Limb (tissue), 2 donors: ENCODE measurements at regions not wholly inside any gene's neighbourhood (a gene's known extent, or its start where the extent isn't known, plus 50 kb on each side); places are given as distances from the start of the nearest gene placed in this dataset.
A peak's percentile ranks its signal among the peaks of the same experiment; 100 is the strongest.
"Not testable (repeated sequence)": the region's sequence is repeated elsewhere in the genome, so short reads cannot be mapped to it uniquely, and the experiment has no call there.

Experiments
- DNase-seq, 2 donors: peaks; one replicate each; pipeline ENCODE4 v3.0.0-alpha.2; 2016; ENCODE audit errors: extremely low spot score in 2 of 2

GRCh38 chr3:107112356-107112755 is 264.9 kb upstream of the CCDC54 start:
- no peak for DNase-seq

- DNase-seq, result no peak
Observed at GRCh38 chr3:107116251-107116650, 261.0 kb upstream of the CCDC54 start.

GRCh38 chr3:107117156-107117555 is 260.1 kb upstream of the CCDC54 start:
- no peak for DNase-seq

DNA sequence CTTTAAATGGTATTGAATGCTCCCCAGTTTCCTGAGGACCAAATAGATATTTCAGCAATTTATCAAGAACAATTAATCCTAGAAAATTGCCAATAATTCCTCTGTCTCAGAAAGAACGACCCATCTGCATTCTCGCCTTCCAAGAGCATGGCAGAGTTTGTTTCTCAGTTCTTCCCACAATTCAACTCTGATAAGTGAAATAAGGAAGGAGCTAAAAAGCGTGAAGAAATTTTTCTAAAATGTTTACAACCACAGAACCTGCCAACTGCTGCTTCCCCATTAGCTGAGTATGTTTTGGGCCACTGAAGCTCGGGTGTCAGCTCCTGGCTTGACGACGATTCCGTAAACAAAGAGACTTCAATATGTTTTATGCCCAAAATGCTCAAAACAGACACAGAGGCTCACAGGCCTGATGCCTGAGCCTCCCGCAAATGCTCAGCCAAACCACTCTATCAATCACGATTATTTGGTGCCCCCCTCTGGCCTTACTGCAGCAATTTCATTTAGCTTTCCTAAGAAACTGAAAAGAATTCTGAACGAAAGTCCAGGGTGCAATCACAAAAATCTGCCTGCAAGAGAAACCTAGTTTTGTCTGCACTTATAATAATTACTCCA is 259.2 kb upstream of the CCDC54 start:
- DNase-seq, result peak; percentile 76 to 83

- DNase-seq, result peak in 1 of 2 donors; percentile 10
Observed at GRCh38 chr3:107124885-107125284, 252.4 kb upstream of the CCDC54 start.

DNA sequence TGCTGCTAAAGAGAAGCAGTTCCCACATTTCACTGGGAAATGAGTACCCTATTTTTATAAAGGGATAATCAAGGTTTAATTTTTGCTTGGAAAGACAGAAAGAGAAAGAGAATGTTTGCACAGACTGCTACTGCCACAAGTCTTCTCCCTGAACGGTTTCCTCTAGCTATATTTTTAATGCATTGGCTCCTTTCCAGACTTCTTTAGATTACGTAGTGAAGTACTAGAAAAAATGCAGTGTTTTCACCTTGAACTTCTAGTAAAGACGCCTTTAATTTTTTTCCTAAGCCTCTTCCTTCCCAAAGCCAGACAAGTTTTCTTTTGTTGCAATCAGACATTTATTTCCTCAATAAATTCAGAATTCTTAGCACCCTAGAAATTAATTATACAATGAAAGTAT is 248.3 kb upstream of the CCDC54 start:
- DNase-seq, result peak in 1 of 2 donors; percentile 56

DNA sequence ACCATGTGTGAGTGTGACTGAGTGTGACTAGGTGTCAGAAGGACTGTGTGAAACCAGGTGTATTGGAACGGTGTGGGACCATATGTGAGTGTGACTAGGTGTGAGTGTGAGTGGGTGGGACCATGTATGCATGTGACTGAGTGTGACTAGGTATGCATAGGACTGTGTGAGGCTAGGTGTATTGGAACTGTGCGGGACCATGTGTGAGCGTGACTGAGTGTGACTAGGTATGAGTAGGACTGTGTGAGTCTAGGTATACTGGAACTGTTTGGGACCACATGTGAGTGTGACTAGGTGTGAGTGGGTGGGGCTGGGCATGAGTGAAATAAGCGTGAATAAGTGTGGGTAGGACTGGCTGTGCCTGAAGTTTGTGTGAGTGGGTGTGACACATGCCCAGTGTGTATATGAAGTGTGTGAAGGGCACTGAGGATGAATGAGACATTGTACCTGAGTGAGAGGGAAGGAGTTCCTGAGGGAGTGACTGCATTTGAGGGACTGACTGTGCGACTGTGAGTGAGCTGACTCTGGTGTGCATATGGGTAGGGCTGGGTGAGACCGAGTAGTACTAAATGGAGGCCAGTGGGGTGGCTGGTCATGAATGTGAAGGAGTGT is 247.0 kb upstream of the CCDC54 start:
- no peak for DNase-seq

GRCh38 chr3:107132674-107133073 is 244.6 kb upstream of the CCDC54 start:
- DNase-seq, result no peak

GRCh38 chr3:107133891-107134290 is 243.3 kb upstream of the CCDC54 start:
- DNase-seq, result no peak

- DNase-seq, result no peak
Observed at GRCh38 chr3:107142171-107142570, 235.1 kb upstream of the CCDC54 start.

DNA sequence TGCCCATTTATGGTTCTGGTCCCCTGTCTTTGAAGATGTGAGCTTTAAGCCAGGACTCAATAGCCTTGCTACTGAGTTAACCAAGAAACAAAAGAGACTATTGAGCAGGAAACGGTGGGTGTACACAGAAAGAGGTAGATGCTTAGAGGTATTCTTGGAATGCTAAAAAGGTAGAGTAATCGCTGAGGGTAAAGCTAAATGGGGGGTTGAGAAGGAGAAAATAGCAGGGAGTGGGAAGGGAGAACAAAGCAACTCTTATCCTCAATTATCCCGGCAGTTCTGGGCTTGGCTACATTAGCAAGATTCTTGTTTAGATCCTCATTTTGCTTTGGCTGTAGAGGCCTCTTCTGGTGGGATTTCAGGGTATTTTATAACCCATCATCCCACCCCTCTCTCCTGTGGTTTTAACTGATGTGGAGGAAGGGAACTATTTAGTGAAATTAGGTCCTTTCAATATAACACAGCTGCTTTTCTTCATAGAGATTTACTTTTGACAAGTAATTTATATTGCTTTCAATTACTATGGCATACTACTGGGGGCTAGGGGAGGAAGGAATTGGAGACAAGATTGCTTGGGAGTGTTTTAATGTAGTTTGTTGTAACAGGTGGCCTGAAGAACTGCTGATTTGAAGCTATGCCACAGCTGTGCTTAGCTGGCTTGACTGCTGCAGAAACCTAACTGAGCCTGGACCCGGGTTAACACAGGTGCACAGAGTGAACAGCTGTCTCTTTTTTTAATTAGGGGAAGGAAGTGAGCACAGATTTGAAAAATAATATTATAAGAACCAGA is 234.3 kb upstream of the CCDC54 start:
- DNase-seq, result peak in 1 of 2 donors; percentile 75

DNA sequence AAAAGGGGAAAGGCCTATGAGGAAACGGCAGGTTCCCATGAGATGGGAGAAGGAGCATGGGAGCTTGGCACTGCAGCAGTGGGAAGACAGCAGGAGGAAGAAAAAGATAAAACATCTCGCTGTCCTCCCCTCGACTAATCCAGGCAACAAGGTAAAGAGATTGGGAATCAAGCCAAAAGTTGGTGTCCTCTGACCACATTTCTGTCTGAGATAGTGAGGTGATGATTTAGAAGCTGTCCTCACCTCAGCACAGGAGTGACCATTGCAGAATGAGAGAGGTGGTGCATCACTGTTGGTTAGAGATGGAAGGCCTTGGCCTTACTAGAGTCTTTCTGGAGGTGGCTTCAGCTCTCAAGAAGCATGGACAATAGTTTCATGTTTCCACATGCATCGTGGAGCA is 226.6 kb upstream of the CCDC54 start:
- no peak for DNase-seq

DNA sequence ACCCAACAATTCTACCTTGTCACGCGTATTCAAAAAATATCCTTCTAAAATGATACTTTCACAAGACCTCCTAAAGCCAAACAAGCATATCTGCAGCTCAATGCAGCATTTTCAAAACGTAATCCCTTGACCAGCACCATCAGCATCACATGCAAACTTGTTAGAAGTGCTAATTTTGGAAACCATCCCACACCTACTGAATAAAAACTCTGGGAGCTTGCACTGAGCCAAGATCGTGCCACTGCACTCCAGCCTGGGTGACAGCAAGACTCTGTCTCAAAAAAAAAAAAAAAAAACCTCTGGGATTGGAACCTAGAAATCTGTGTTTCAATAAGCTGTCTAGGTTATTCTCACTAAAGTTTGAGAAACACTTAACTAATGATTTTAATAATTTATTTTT is 223.3 kb upstream of the CCDC54 start:
- DNase-seq, result no peak

GRCh38 chr3:107172411-107172810 is 204.8 kb upstream of the CCDC54 start:
- DNase-seq, result no peak

- DNase-seq, result no peak
Observed at GRCh38 chr3:107184375-107184774, 192.9 kb upstream of the CCDC54 start.

GRCh38 chr3:107188262-107188661 is 189.0 kb upstream of the CCDC54 start:
- no peak for DNase-seq

- DNase-seq, result no peak
Observed at GRCh38 chr3:107189158-107189791, 188.0 kb upstream of the CCDC54 start.

DNA sequence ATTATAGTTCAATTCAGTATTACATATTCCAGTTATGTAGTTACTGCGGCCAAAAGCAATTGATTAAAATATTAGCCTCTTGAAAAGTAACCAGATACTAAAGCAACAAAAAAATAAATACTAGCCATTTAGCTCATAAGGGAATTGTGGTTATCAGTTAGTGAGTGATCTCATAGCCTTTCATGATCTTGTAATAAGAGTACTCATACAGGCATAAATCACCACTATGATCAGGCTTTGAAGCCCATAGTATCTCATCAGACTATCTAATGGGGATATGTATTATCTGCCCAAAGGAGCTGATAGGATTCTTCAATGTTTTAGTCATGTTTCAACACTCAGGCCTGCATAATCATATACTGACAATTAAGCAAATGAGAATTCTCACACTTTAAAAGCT is 184.1 kb upstream of the CCDC54 start:
- no peak for DNase-seq

DNA sequence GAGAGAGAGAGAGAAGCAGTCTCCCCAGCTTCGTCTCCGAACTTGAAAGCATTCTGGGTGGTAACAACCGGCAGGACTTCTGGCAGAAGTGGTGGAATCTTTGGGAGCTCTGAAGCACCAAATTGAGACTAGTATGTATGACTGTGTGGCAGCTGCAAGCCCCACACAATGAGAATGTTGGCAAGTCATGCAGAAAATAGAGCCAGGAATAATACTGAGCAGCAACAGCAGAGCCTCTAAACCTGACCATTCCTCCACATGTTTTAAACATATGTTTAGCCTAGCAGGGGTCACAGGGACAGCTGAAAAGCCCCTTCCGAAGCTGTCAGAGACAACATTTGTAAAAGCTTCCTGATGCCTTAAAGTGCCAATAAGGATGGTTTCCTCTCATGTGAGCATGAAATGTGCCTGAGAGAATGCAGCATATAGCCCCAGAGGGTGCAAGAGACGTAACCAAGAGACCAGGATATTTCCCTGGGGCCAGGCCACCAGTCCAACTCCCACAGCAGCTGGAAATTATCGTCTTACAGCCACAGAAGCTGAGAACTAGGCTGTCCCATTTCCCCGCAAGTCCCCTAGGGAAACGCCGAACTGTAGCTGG is 178.6 kb upstream of the CCDC54 start:
- DNase-seq, result peak; percentile 68 to 87

GRCh38 chr3:107201146-107201545 is 176.1 kb upstream of the CCDC54 start:
- DNase-seq, result no peak

DNA sequence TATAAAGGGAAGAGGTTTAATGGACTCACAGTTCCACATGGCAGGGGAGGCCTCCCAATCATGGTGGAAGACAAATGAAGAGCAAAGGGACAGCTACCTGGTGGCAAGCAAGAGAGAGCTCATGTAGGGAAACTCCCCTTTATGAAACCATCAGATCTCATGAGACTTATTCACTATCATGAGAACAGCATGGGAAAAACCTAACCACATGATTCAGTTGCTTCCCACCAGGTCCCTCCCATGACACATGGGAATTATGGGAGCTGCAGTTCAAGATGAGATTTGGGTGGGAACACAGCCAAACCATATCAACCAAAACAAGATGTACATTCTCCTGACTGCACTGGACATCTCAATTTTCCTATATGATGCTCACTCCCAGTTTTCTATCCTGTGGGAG is 174.4 kb upstream of the CCDC54 start:
- not testable (repeated sequence) for DNase-seq

GRCh38 chr3:107204121-107204520 is 173.1 kb upstream of the CCDC54 start:
- no peak for DNase-seq
